ENCODE measurements at regions not wholly inside any gene's neighbourhood (a gene's known extent, or its start where the extent isn't known, plus 50 kb on each side); places are given as distances from the start of the nearest gene placed in this dataset.

- no peak for TF ChIP-seq EZH2 (IDR thresholded peaks at IDR 0.05; ENCODE audit: borderline replicate concordance)
- TF ChIP-seq, protein P1, sequence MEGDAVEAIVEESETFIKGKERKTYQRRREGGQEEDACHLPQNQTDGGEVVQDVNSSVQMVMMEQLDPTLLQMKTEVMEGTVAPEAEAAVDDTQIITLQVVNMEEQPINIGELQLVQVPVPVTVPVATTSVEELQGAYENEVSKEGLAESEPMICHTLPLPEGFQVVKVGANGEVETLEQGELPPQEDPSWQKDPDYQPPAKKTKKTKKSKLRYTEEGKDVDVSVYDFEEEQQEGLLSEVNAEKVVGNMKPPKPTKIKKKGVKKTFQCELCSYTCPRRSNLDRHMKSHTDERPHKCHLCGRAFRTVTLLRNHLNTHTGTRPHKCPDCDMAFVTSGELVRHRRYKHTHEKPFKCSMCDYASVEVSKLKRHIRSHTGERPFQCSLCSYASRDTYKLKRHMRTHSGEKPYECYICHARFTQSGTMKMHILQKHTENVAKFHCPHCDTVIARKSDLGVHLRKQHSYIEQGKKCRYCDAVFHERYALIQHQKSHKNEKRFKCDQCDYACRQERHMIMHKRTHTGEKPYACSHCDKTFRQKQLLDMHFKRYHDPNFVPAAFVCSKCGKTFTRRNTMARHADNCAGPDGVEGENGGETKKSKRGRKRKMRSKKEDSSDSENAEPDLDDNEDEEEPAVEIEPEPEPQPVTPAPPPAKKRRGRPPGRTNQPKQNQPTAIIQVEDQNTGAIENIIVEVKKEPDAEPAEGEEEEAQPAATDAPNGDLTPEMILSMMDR (IDR thresholded peaks at IDR 0.05; ENCODE audit: poor library complexity), result no peak
These were observed 389.0 kb upstream of the CDH11 start for GRCh38 chr16:65510850-65511249.
